ENCODE measurements at regions not wholly inside any gene's neighbourhood (a gene's known extent, or its start where the extent isn't known, plus 50 kb on each side); places are given as distances from the start of the nearest gene placed in this dataset.
A peak's percentile ranks its signal among the peaks of the same experiment; 100 is the strongest.
"Not testable (repeated sequence)": the region's sequence is repeated elsewhere in the genome, so short reads cannot be mapped to it uniquely, and the experiment has no call there.

DNA sequence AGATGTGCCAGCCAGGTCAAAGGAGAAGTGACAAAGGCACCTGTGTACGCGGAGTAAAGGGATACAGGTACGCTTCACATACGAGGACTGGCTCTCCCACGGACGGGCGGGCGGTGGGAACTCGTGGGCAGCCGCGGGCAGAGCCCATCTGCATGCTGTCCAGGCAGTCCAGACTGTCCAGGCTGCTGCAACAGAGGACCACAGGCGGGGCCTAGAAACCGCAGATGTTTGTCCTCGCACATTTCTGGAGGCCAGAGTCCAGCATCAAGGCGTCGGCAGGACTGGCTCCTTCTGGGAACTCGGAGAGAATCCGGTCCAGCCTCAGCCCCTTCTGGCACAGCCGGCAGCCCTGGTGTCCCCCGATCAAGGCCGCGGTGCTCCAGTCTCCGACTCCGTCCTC, 5464.3 kb upstream of the TPTE start:
- H3K9me3 ChIP-seq (ENCODE audit: control insufficient read depth in 4 of 4, insufficient read depth in 3 of 4, low read length in 3 of 4); ATAC-seq (ENCODE audit: insufficient read depth, low FRiP score); DNase-seq; H3K4me1 ChIP-seq (ENCODE audit: control insufficient read depth in 5 of 5, insufficient read depth in 5 of 5, low read length in 5 of 5); H3K27ac ChIP-seq (ENCODE audit: low read depth in 1 of 2, low read length in 1 of 2); H3K36me3 ChIP-seq (ENCODE audit: control insufficient read depth in 4 of 4, insufficient read depth in 4 of 4, low read length in 4 of 4); H3K27me3 ChIP-seq (ENCODE audit: control insufficient read depth in 3 of 3, insufficient read depth in 3 of 3, low read length in 2 of 3); H3K4me3 ChIP-seq; H3K9ac ChIP-seq (ENCODE audit: insufficient read depth in 1 of 2, low read length in 2 of 2): not testable (repeated sequence)
- no CpG with 5 or more reads among the region's 24 CpGs for WGBS, 2 donors

DNA sequence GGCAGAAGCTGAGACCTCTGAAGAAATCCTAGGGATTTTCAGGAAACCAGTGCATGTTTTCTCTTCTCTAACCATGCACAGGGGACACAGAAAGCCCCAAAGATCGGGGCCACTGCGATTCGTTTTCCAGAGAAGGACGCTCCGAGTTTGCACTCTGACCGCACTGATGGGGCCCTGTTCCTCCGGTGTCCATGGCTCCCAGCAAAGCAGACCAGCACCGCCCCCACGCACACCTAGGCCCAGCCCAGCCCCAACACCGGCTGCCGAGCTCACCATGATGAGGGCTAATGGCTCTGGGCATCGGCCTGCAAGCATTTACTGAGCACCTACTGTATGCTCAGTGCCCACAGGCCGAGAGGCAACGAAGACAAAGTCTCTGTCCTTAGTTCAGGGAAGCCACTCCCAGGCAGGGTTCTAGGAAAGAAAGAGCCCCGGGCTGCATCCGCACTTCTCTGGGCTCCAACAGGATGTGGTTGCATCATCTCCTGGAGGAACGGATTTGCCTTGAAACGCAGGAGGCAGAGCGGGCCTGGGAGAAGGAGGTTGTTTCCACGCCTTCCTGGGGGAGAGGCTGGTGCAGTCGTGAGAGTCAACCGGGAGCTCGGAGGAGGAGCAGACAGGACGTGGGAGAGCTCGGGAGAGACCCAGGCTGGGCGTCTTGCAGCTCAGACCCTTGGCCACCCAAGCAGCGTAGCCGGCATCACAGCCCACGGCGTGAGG, 5460.9 kb upstream of the TPTE start:
- H3K27ac ChIP-seq (ENCODE audit: low read depth in 1 of 2, low read length in 1 of 2); H3K36me3 ChIP-seq (ENCODE audit: control insufficient read depth in 4 of 4, insufficient read depth in 4 of 4, low read length in 4 of 4); DNase-seq; H3K4me3 ChIP-seq; H3K27me3 ChIP-seq (ENCODE audit: control insufficient read depth in 3 of 3, insufficient read depth in 3 of 3, low read length in 2 of 3); H3K9me3 ChIP-seq (ENCODE audit: control insufficient read depth in 4 of 4, insufficient read depth in 3 of 4, low read length in 3 of 4); H3K9ac ChIP-seq (ENCODE audit: insufficient read depth in 1 of 2, low read length in 2 of 2); ATAC-seq (ENCODE audit: insufficient read depth, low FRiP score); H3K4me1 ChIP-seq (ENCODE audit: control insufficient read depth in 5 of 5, insufficient read depth in 5 of 5, low read length in 5 of 5): not testable (repeated sequence)
- no CpG with 5 or more reads among the region's 30 CpGs for WGBS, 2 donors

DNA sequence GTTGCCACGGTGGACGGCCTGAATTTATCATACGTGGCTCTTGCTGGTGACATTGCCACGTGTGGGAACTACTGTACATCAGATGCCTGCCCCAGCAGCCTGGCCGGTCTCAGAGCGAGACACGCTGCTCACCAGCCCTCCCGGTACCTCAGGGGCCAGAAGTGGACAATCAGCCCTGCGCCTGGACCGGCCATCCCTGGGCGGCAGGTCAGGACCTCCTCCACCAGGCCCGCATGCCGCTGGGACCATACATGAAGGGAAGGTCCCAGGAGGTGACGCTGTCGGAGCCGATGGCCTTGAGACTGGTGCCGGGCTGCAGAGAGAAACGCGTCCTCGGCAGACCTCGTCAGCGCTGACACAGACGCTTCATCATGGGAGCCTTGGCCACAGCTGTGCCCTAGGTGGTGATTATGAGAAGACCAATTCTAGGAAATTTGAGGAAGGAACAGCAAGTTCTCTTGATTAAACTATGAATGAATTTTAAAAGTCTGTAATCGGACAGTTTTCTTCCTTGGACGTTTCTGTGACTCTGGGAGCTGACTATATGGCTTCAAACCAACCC, 5456.7 kb upstream of the TPTE start:
- peak overlapping the region in 1 of 2 donors; percentile 16 for H3K27ac ChIP-seq (ENCODE audit: low read depth in 1 of 2, low read length in 1 of 2)
- not testable (repeated sequence) for H3K36me3 ChIP-seq (ENCODE audit: control insufficient read depth in 4 of 4, insufficient read depth in 4 of 4, low read length in 4 of 4); H3K4me3 ChIP-seq; H3K9ac ChIP-seq (ENCODE audit: insufficient read depth in 1 of 2, low read length in 2 of 2); H3K27me3 ChIP-seq (ENCODE audit: control insufficient read depth in 3 of 3, insufficient read depth in 3 of 3, low read length in 2 of 3); DNase-seq; H3K4me1 ChIP-seq (ENCODE audit: control insufficient read depth in 5 of 5, insufficient read depth in 5 of 5, low read length in 5 of 5); H3K9me3 ChIP-seq (ENCODE audit: control insufficient read depth in 4 of 4, insufficient read depth in 3 of 4, low read length in 3 of 4); ATAC-seq (ENCODE audit: insufficient read depth, low FRiP score)
- WGBS, 2 donors = 86 to 91% methylated on average over 10 to 14 of the region's 25 CpGs

DNA sequence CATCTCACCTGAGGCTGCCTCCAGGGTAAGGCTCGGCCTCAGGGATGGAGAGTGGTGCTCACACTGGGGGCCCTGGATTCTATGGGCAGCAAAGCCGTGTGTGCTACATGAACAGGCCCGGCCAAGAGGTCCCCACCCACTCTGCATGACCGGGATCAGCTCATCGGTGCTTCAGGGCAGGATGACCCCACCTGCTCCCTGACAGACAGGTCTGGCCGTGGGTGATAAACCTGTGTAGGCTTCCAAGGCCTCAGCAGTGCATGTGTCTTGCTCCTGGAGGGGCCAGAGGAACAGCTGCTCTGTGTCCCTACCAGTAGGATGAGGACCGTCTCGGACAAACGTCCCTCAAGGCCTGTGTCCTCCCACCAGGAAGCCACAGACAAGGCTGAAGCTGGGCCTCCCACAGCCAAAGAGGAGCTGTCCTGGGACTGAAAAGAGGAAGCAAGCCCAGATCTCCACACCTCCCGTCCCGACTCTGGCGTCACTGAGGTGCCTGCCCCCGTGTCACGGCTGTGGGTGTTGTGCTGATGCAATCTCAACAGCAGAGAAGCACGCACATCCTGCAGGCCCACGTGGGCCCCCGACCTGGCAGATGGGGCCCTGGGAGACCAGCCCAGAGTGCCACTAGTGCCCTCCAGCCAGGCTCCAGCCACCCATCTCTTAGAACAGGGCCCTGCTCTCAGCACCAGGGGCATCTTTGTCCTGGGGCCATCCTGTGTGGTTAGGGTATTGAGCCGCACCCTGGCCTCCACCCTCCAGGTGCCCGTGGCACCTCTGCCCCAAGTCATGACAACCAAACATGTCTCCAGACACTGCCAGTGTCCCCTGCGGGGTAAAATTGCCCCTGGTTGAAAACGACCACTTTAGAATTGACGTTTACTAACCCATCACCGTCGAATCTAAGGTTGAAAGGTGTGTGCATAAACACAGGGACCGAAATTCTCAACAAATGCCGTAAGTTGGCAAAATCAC, 5455.9 kb upstream of the TPTE start:
- not testable (repeated sequence) for H3K4me3 ChIP-seq; H3K4me1 ChIP-seq (ENCODE audit: control insufficient read depth in 5 of 5, insufficient read depth in 5 of 5, low read length in 5 of 5); H3K9me3 ChIP-seq (ENCODE audit: control insufficient read depth in 4 of 4, insufficient read depth in 3 of 4, low read length in 3 of 4); H3K27me3 ChIP-seq (ENCODE audit: control insufficient read depth in 3 of 3, insufficient read depth in 3 of 3, low read length in 2 of 3); H3K9ac ChIP-seq (ENCODE audit: insufficient read depth in 1 of 2, low read length in 2 of 2); H3K36me3 ChIP-seq (ENCODE audit: control insufficient read depth in 4 of 4, insufficient read depth in 4 of 4, low read length in 4 of 4)
- peak overlapping the region; percentile 23 to 31 for H3K27ac ChIP-seq (ENCODE audit: low read depth in 1 of 2, low read length in 1 of 2)
- DNase-seq (peak in 2 of 3 donors; percentile 6 to 11), ATAC-seq (ENCODE audit: insufficient read depth, low FRiP score) (peak; percentile 27)
- WGBS, 2 donors = 55 to 61% methylated on average over 19 to 25 of the region's 26 CpGs

DNA sequence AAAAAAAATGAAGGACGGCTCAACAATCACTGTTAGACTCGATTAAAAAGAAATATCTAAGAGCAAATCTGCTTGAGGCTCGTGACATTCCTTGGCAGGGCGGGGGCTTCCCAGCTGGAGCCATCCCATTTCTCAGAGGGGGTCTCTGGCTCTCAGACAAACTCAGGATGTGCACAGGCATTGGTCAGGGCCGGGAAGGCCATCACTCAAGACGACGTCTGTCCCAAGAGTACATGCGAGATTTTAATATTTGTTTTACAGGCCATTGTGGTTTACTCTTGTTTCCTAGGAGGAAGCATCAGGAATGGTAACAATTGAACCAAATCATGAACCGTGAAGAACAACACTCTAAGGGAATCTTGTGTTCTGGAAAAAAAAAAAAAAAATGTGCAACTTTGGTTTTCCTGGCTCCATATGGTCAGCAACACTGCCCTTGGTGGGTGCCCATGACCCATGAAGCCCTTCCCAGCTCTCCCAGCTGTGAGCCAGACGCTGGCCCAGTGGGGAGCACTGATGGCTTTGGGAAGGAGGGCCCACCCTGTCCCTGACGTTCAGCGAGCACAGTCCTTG, 5454.6 kb upstream of the TPTE start:
- H3K36me3 ChIP-seq (ENCODE audit: control insufficient read depth in 4 of 4, insufficient read depth in 4 of 4, low read length in 4 of 4); H3K4me3 ChIP-seq; DNase-seq; H3K4me1 ChIP-seq (ENCODE audit: control insufficient read depth in 5 of 5, insufficient read depth in 5 of 5, low read length in 5 of 5); H3K27me3 ChIP-seq (ENCODE audit: control insufficient read depth in 3 of 3, insufficient read depth in 3 of 3, low read length in 2 of 3); H3K27ac ChIP-seq (ENCODE audit: low read depth in 1 of 2, low read length in 1 of 2); H3K9me3 ChIP-seq (ENCODE audit: control insufficient read depth in 4 of 4, insufficient read depth in 3 of 4, low read length in 3 of 4); H3K9ac ChIP-seq (ENCODE audit: insufficient read depth in 1 of 2, low read length in 2 of 2); ATAC-seq (ENCODE audit: insufficient read depth, low FRiP score): not testable (repeated sequence)
- WGBS, 2 donors = 65 to 69% methylated on average over 2 to 6 of the region's 12 CpGs

DNA sequence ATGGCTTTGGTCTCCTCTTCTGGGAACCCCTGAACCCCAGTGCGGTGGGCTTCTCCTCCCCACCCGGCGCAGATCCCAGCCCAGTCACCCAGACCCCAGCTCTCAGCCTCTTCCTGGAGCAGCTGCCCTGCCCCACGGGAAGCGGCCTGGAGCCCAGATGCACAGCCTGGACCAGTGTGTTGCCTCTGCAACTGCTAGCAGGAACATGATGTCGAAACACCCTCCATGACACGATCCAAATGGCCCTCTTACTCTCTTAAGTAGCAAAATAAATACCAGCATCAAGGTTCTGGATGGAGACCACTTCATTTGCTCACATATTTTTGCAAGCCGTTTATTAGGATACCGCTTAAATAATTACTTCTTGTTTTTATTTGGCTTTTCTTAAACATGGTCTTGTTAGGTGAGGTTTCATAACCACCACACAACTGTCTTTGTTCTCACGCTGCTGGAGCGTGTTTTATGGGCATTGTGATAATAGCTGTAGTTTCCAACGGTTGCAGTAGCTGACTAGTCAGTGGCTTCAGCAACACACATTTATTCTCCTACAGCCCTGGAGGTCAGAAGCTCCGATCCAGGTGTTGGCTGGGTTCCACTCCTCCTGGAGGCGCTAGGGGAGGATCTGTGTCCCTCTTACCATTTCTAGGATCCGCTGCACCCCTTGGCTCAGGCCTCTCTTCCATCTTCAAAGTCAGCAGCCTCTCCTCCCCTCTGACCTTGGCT, 5453.9 kb upstream of the TPTE start:
- ATAC-seq (ENCODE audit: insufficient read depth, low FRiP score); H3K9me3 ChIP-seq (ENCODE audit: control insufficient read depth in 4 of 4, insufficient read depth in 3 of 4, low read length in 3 of 4); H3K36me3 ChIP-seq (ENCODE audit: control insufficient read depth in 4 of 4, insufficient read depth in 4 of 4, low read length in 4 of 4); DNase-seq; H3K27ac ChIP-seq (ENCODE audit: low read depth in 1 of 2, low read length in 1 of 2); H3K9ac ChIP-seq (ENCODE audit: insufficient read depth in 1 of 2, low read length in 2 of 2); H3K4me3 ChIP-seq; H3K4me1 ChIP-seq (ENCODE audit: control insufficient read depth in 5 of 5, insufficient read depth in 5 of 5, low read length in 5 of 5); H3K27me3 ChIP-seq (ENCODE audit: control insufficient read depth in 3 of 3, insufficient read depth in 3 of 3, low read length in 2 of 3): not testable (repeated sequence)
- WGBS, 2 donors = 42 to 55% methylated on average over 2 to 3 of the region's 15 CpGs

DNA sequence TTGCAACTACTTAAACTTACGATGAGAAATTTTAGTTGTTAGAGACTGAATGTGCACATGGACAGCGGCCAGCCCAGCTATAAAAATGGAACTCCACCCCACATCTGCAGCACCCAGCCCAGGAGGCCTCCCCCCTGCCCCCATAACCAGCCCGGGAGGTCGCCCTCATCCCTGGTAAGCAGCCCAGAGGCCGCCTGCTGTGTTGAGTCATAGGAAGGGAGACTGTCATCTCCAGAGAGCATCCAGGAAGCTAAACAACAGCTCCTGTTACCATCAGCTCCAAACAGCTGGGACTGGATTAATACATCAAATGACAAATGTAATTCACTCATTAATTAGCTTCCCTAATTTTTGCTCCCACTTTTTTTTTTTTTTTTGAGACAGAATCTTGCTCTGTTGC, 5452.7 kb upstream of the TPTE start:
- WGBS, 2 donors = 86% methylated on average over 1 of the region's 5 CpGs; no CpG with 5 or more reads in 1 of the 2 donors
- not testable (repeated sequence) for H3K27ac ChIP-seq (ENCODE audit: low read depth in 1 of 2, low read length in 1 of 2); H3K9me3 ChIP-seq (ENCODE audit: control insufficient read depth in 4 of 4, insufficient read depth in 3 of 4, low read length in 3 of 4); H3K27me3 ChIP-seq (ENCODE audit: control insufficient read depth in 3 of 3, insufficient read depth in 3 of 3, low read length in 2 of 3); H3K9ac ChIP-seq (ENCODE audit: insufficient read depth in 1 of 2, low read length in 2 of 2); ATAC-seq (ENCODE audit: insufficient read depth, low FRiP score); H3K4me1 ChIP-seq (ENCODE audit: control insufficient read depth in 5 of 5, insufficient read depth in 5 of 5, low read length in 5 of 5); DNase-seq; H3K36me3 ChIP-seq (ENCODE audit: control insufficient read depth in 4 of 4, insufficient read depth in 4 of 4, low read length in 4 of 4); H3K4me3 ChIP-seq

All from lung (tissue), 9 donors.